T-helper 22 cell (primary cell): ENCODE measurements at regions not wholly inside any gene's neighbourhood (a gene's known extent, or its start where the extent isn't known, plus 50 kb on each side); places are given as distances from the start of the nearest gene placed in this dataset.
"Not testable (repeated sequence)": the region's sequence is repeated elsewhere in the genome, so short reads cannot be mapped to it uniquely, and the experiment has no call there.

Source experiments
- DNase-seq: peaks from one replicate; pipeline ENCODE4 v3.0.0-alpha.2; 2020; ENCODE audit warnings: low read depth

DNA sequence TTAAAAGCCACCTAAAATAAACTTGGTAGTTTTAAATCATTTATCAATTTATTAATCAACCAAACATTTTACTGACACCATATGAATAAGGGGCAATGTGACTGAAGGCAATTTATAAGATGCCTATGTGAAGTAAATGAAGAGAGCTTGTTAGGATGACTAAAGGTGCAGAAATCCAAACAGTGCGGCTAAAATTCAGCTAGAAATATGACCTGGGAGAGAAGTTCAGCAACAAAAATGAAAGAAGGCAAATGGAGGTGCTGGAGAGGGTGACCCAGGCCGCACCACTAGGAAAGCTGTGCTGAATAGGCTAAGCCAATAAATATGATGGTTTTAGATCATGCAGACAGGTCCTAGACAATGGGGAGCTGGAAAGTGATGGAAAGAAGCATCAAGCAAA lies 403.7 kb downstream of the BTG1 start:
- no peak for DNase-seq

DNA sequence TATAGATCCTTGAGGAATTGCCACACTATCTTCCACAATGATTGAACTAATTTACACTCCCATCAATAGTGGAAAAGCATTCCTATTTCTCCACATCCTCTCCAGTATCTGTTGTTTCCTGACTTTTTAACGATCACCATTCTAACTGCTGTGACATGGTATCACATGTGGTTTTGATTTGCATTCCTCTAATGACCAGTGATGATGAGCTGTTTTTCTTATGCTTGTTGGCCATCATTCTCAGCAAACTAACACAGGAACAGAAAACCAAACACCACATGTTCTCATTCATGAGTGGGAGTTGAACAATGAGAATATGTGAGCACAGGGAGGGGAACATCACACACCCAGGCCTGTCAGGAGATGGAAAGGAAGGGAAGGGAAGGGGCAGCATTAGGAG lies 411.8 kb downstream of the BTG1 start:
- not testable (repeated sequence) for DNase-seq

DNA sequence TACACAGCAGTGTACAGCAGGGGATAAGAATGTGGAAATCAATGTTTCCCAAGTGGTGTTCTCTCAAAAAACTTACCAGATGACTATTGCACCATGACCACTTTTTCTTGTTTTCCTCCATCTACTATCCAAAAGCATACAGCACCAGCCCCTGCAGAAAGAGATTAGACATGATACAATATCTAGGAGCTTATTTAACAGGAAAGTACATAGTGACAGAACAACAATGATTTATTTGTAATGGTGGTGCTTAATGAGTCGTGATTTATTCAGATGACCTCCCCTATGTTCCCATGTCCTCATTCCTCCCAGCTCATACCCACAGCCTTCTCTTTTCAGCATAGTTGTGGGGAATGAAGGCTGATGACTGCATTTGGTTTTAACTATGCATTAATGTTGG lies 413.6 kb downstream of the BTG1 start:
- no peak for DNase-seq

DNA sequence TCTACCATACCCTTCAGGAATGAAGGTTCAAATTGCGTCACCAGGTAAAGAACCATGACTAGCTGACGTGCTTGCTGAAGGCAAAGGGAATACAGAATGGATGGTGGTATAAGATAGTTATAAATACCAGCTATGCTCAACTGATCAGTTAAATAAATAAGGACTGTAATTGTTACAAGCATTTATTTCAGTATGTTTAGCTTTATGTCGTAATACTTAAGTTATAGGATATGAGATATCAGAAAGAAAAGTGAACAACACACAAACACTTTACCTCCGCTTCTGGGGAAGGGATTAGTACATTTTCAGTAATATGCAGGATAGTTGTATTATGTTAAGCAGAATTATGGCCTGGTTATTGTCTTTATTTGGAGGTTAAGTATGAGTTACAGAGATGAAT lies 416.1 kb downstream of the BTG1 start:
- no peak for DNase-seq

DNA sequence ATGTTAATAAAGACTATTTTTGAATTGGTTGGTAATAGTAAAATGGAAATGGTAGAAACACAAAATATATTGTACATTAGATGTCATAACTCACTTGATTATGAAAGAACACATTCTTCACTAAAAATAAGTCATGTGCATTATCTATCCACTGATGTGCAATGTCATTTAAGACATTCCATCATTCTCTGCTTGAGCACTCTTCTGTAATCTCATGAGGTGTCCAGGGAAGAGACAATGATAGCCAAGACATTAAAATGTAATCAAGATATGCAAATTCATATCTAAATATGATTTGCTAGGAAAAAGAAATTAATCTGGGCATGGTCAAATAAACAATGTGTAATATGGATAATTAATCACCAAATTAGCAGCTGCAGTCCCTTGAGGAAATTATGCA lies 422.5 kb downstream of the BTG1 start:
- no peak for DNase-seq

DNA sequence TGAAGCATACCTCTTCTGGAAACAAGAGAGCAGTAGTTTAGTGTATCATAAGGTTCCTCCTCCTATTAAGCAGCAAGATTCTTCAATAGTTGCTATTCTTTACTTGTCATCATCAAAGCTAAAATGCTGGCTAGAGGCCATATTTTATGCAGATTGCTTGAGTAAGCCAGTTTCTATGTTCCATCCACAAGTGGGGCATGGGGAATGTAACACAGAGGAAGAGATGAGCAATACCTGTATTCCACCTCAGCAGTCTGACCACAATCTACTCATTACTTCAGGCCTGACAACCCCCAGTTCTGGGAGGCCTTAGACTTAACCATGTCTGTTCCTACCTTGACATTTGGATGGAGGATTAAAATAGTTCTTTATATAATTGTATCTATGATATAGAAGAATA lies 423.6 kb downstream of the BTG1 start:
- DNase-seq = no peak

DNA sequence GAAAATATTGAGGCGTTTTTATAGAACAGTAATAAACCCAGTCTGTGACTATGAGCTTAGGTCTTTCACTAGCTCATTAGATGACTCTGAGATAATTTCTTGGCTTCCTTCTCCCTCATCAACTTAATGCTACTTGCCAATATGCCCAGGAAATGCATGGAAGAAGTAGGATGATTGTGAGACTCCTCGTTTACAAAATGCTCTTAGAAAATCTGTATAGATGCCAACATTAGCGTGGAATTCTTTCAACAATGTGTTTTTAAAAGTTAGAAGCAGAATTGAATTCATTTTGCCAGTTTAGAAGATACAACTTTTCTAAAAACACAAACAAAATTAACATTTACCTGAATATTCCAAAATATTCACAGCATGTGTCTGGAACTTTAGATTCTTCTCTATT lies 424.6 kb downstream of the BTG1 start:
- DNase-seq = no peak

DNA sequence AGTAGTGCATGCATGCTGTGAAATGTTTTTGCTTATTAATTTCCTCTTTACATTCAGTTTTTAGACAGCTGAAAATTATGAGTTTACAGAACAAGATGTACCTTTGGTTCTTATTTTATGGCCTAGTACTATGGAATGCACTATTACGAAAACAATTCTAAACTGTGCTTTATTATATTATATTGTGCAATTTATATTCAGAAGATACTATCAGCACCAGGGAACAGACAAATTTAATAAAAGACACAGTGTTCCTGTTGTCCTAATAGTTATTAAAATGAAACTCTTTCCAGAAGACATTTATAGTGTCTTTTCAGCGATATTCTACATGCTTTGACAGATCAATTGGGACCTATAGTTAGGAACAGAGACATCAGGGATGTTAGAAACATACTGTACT lies 427.3 kb downstream of the BTG1 start:
- DNase-seq = no peak

DNA sequence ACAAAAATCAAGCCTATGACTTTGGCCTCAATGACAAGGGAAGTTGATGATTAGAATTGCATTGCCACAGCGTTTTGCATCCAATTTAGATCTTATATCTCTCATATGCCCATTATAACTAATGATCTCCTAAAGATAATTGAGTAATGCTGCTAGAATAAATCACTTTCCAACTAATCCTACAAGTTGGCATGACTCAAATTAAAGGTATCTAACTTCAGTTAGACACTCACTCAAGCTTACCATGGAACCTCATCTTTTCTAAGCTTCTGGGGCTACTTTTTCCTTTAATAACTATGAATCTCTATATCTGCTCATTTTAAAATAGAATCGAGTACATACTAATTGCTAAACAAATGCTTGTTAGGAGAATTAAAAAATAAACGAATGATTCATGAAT lies 427.8 kb downstream of the BTG1 start:
- DNase-seq = no peak

DNA sequence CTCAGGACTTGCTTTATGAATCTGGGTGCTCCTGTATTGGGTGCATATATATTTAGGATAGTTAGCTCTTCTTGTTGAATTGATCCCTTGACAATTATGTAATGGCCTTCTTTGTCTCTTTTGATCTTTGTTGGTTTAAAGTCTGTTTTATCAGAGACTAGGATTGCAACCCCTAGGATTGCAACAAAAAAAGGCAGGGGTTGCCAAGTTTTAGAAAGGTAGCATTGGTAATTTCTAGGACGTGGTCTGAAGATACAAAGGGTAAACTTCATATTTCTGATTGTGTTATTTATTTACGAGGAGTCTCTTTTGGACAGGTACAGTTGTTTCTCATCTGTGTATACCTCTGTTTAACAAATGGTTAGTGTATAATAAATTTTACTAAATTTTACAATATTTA lies 433.7 kb downstream of the BTG1 start:
- not testable (repeated sequence) for DNase-seq

DNA sequence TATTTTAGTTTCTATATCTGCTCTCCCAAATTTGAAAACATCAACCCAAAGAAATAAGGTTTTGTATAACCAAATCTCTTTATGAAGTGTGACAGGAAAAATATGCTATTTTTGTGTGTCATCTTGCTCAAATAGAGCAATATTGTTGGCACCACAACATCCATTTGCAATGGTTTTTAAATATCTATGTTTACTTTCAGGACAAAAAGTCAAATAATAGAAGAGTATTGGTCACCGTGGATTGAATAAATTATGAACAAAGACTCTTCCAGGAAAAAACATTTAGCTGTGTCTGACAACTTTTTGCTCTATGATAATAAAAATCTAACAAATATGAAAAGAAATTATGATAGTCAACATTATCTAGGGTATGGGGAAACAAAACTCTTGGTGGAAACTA lies 439.2 kb downstream of the BTG1 start:
- no peak for DNase-seq

DNA sequence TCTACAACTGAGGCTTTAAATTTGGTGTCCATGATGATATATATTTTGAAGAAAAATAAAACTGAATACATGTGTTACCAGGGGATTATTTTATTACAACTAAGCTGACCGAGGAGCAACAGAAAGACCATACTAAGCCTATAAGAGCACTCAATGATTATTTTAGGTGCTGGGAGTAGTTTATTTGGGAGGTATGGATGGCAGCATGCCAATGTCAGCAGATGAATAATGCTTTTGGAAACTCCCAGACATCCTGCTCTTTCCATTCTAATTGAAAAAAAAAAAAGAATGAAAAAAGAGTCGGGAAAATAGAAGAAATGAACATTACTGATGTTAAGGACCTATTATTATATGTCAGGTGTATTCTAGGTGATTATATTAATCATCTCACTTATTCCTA lies 441.2 kb downstream of the BTG1 start:
- DNase-seq = no peak

DNA sequence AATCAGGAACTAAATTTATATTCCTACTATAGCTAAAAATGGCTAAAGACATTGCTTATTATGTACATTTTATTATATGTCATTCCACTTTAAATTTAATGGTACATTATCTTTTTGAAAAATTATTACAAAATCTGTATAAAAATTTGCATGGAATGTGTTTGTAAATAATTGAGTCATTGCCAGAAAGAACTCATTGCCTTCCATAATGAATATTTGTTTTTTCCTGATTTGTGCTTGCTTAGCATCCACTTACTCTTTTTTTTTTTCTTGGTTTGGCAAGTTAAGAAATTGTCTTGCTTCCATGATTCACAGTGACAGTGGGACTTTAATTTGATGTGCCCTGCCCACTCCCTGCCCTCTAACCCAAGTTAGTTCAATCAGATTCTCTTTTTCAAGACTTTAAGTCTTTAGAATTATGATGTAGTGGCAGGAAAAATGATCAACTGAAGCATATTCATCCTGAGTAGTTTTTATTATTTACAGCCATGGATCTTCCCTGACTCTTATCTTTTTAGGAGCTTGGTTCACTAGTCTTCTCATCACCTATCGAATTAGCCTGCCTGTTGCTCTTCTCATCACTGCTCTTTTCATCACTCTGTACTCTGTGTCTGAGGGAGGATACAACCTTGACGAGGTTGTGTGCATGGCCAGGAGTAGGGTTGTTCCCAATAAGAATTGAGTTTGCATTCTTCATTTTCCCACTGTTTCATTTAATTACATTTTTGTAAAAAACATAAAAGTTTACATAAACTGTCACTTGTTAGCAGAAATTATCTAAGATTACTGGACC lies 442.0 kb downstream of the BTG1 start:
- no peak for DNase-seq

DNA sequence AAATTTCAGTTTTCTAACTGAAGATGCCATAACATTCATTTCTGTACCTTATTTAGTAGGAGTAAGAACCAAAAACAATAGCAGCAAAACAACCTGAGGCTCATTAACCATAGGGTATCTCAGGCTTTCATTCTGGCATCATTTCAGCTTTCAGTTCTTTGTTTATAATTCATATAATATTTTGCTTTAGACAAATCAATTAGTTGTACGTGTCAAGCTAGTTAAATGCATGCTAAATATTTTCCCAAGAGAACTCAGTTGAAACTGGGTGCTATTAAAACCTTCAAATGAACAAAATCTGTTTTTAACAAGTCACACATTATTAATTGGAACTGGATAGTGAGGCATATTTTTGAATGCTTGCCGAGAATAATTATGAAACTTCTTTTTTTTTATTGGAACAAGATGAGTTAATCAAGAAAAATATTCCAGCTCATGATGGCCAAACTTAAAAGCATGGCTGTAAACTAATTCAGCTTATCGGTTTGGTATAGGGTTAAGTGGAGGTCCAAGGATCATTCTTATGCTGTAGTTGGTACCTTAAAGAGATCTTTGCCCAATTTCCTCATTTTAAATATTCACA lies 442.7 kb downstream of the BTG1 start:
- no peak for DNase-seq

DNA sequence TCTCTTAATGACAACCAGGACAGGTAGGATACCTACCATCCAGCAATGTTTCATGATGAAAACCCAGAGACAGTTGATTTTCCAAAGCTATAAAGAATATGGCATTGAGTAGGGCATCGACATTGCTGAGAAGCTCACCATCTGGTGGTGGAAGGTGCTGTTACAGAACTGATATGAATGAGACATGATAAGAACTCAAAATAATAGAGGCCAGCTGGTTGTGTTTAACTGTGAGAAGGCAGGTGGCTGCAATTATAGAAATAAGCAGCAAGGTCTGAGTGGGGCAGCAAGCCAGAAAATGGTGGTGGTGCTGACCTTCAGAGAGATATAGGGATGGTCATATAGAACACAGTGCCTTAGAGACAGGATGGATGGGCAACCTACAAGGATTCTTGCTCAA lies 449.7 kb downstream of the BTG1 start:
- DNase-seq = no peak

DNA sequence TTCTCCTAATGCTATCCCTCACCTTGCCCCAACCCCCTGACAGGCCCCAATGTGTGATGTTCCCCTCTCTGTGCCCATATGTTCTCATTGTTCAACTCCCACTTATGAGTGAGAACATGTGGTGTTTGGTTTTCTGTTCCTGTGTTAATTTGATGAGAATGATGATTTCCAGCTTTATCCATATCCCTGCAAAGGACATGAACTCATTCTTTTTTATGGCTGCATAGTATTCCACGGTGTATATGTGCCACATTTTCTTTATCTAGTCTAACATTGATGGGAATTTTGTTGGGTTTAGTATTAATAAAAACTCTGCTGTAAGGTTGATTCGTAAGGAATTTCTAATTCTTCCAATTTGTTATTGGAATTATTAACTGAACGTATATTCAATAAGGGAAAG lies 450.2 kb downstream of the BTG1 start:
- not testable (repeated sequence) for DNase-seq

DNA sequence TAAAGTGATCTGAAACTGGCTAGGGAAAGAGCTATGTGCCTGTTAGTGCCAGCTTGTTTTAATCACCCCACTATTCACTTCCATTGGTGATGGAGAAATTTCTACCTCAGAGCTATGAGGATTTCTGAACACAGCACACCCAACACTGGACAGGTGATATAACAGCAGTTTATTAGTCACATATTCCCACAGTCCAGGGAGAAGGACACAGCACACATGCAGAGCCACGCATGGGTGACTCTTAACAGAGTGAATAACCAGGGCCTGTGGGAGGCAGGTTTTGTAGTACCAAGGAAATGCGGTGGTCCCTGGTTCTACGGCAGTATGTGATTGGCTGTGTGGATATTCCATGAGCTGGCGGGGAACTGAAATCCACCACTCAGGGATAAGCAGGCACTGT lies 455.1 kb downstream of the BTG1 start:
- no peak for DNase-seq

DNA sequence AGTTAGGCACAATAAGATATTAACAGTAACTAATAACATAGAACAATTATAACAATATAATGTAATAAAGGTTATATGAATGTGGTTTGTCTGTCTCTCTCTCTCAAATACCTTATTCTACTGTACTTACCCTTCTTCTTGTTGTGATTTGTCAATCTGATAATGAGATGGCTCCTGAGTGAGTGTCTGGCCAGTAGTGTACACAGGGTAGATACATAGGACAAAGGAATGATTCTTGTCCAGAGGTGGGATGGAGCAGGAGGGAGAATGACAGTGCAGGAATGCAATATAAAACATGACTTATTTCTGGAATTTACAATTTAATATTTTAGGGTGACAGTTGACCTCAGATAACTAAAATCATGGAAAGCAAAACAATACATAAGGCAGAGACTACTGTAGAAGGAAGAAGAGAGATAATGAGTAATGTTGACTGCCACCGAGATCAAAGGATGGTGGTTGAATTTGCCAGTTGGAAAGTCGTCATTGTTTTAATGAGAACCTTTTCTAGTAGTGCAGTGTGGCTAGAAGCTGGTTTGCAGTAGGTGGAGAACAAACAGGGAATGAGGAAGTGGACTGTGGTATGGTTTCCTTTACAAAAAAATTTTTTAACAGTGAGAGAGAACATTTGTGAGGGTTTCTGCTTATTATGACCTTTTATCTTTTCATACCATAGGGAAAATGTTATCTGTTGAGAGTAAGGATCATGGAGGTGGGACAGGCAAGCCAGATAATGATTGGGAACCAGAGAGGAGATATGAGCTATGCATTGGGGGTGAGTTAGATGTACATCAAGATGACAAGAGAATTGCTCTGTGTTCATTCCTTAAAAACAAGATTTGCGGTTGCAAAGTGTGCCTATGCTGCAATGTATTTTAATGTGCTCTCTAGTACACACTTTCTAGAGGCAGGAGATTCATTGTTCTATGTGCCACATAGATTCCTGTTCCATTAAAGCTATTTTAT lies 458.3 kb downstream of the BTG1 start:
- DNase-seq = no peak

DNA sequence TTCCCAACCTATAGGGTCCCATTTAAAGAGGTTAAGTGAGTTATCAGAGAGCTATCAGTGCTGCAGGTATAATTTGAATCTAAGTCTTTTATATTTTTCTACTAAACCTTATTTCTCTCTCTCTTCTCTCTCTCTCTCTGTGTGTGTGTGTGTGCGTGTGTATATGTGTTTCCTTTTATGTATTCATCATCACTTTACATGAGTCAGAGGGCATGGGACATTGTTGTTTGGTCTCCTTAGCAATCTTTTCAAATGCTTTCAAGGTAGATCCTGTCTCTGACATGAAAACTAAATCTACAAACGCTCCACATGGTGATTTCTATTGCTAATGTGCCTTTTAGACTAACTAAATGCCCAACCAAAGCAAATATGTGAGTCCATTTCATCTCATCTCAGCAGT lies 459.7 kb downstream of the BTG1 start:
- DNase-seq = no peak

DNA sequence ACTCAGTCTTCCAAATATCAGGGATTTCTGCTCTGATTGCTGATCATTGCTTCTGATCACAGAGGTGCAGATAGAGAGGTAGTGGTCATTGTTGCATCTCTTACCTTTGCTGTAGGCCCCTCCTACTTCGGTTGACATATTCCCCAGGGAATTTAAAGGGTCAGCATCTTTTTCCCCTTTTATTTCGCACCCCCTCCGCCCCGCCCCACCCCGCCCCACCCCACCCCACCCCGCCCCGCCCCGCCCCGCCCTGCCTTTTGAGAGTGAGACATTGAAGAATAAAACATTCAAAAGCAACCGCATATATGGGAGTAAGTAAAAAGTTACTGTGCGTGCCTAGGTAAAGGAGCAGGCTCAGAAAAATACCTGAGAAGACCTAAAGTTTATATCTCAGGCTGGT lies 463.9 kb downstream of the BTG1 start:
- DNase-seq = no peak

DNA sequence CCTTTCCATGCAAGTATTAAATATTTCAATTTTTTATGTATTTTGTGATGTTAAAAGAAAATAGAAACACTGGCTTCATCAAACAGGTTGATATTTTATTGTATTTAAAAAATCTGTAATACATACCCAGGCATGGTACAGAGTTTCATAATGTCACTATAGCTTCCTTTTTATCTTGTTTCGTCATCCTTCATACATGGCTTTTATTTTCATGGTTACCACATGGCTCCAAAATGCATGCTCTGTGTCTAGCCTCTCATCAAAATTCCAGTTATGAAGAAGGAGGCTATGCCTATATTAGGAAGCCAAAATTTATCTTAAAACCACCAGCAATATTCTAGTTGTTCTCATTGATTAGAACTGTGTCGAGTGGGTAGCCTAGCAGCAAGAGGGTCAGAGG lies 464.8 kb downstream of the BTG1 start:
- DNase-seq = no peak

DNA sequence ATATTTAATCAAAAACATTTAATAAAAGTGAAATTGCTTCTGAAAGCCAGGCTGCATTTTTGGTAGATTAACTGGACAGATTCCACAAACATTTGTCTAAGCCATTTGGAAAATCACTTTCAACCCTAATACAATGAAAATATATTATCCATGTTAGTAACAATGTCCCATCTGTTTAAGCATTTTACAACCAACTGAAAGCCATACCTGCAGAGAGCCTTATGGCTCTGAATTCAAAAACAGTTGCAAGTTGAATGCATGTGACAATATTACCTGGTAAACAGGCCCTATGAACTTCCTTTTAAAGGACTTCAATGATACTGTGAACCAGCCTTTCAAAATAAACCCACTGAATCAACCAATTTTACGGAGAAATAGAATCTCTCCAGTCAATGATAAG lies 468.1 kb downstream of the BTG1 start:
- no peak for DNase-seq

DNA sequence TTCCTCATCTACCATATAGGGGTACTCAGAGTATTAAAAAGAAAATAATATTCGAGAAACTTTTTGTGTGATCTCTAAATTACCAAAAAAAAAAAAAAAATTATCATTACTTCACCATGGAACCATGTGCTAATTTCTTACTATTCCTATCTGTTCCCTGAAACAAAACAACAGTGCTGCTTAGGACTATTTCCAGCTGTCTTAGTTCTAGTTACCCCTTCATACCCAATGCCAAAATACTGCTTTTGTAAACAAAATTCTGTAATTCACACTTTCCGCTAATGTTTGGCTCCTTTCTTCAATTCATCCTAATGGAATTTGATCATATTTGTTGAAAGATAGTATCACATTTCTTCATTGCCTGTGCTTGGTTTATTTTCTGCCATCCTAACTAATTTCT lies 470.2 kb downstream of the BTG1 start:
- DNase-seq = no peak
